Choroid plexus epithelial cell (primary cell): ENCODE measurements at regions not wholly inside any gene's neighbourhood (a gene's known extent, or its start where the extent isn't known, plus 50 kb on each side); places are given as distances from the start of the nearest gene placed in this dataset.

Experiments used
- DNase-seq: peaks from one replicate; pipeline ENCODE4 v3.0.0-alpha.2; 2010; ENCODE audit warnings: low read depth
- H3K4me3 ChIP-seq: 2 replicates; pipeline ENCODE4 v1.5.1; 2011; ENCODE audit warnings: low read depth, mild to moderate bottlenecking, control low read depth, low read length, moderate library complexity
- CTCF ChIP-seq: conservative IDR thresholded peaks from 2 replicates; pipeline ENCODE4 v1.5.1; 2011; ENCODE audit warnings: low read depth, mild to moderate bottlenecking, control low read depth, inconsistent platforms, low read length, moderate library complexity

GRCh38 chr13:36555151-36555986 is 118.5 kb upstream of the SERTM1 start:
- TF ChIP-seq CTCF = no peak
- no peak for DNase-seq

GRCh38 chr13:36559375-36559774 is 114.4 kb upstream of the SERTM1 start:
- H3K4me3 ChIP-seq = no peak overlapping the region
- TF ChIP-seq CTCF = no peak
- no peak for DNase-seq

More at GRCh38 chr13:36555151-36555986, 118.5 kb upstream of the SERTM1 start:
- no peak overlapping the region for H3K4me3 ChIP-seq

- no peak for TF ChIP-seq CTCF
- DNase-seq = no peak
- no peak overlapping the region for H3K4me3 ChIP-seq
These were observed 106.3 kb upstream of the SERTM1 start for GRCh38 chr13:36567485-36567884.

- no peak for TF ChIP-seq CTCF
- DNase-seq = no peak
- no peak overlapping the region for H3K4me3 ChIP-seq
These were observed 103.3 kb upstream of the SERTM1 start for GRCh38 chr13:36570489-36570888.

GRCh38 chr13:36571444-36571843 is 102.4 kb upstream of the SERTM1 start:
- no peak for TF ChIP-seq CTCF
- no peak overlapping the region for H3K4me3 ChIP-seq
- no peak for DNase-seq

GRCh38 chr13:36582977-36583376 is 90.8 kb upstream of the SERTM1 start:
- TF ChIP-seq CTCF = no peak
- DNase-seq = no peak
- H3K4me3 ChIP-seq = no peak overlapping the region

- H3K4me3 ChIP-seq = no peak overlapping the region
- DNase-seq = no peak
- TF ChIP-seq CTCF = no peak
These were observed 74.2 kb upstream of the SERTM1 start for GRCh38 chr13:36599641-36600040.
